HG02642 (cell line): ENCODE measurements at regions not wholly inside any gene's neighbourhood (a gene's known extent, or its start where the extent isn't known, plus 50 kb on each side); places are given as distances from the start of the nearest gene placed in this dataset.

Experiments
- ATAC-seq: cut with Tn5 transposase; IDR thresholded peaks from one replicate; pipeline ENCODE4 v1.9.1; 2021; ENCODE audit warnings: mild to moderate bottlenecking; ENCODE audit not compliant: unreplicated experiment, poor library complexity

GRCh38 chr2:139217641-139218040 lies 437.5 kb upstream of the NXPH2 start:
- no peak for ATAC-seq

GRCh38 chr2:139216435-139216834 lies 436.2 kb upstream of the NXPH2 start:
- ATAC-seq, result no peak

GRCh38 chr2:139214801-139215200 lies 434.6 kb upstream of the NXPH2 start:
- ATAC-seq, result no peak

- ATAC-seq, result no peak
These were observed 429.4 kb upstream of the NXPH2 start for GRCh38 chr2:139209586-139209985.

GRCh38 chr2:139201516-139201915 lies 421.3 kb upstream of the NXPH2 start:
- ATAC-seq, result no peak

- no peak for ATAC-seq
These were observed 416.6 kb upstream of the NXPH2 start for GRCh38 chr2:139196754-139197153.

- ATAC-seq, result no peak
These were observed 414.4 kb upstream of the NXPH2 start for GRCh38 chr2:139194546-139194945.

GRCh38 chr2:139177041-139177440 lies 396.9 kb upstream of the NXPH2 start:
- ATAC-seq, result no peak

- no peak for ATAC-seq
These were observed 395.3 kb upstream of the NXPH2 start for GRCh38 chr2:139175510-139175909.

- ATAC-seq, result no peak
These were observed 390.2 kb upstream of the NXPH2 start for GRCh38 chr2:139170406-139170805.

- ATAC-seq, result no peak
These were observed 385.4 kb upstream of the NXPH2 start for GRCh38 chr2:139165601-139166000.

- no peak for ATAC-seq
These were observed 384.9 kb upstream of the NXPH2 start for GRCh38 chr2:139165041-139165440.

GRCh38 chr2:139162957-139163356 lies 382.8 kb upstream of the NXPH2 start:
- no peak for ATAC-seq

GRCh38 chr2:139162456-139162855 lies 382.3 kb upstream of the NXPH2 start:
- ATAC-seq, result no peak

- ATAC-seq, result no peak
These were observed 380.6 kb upstream of the NXPH2 start for GRCh38 chr2:139160836-139161235.

GRCh38 chr2:139159177-139159576 lies 379.0 kb upstream of the NXPH2 start:
- ATAC-seq, result no peak

- no peak for ATAC-seq
These were observed 376.5 kb upstream of the NXPH2 start for GRCh38 chr2:139156730-139157129.

GRCh38 chr2:139155991-139156390 lies 375.8 kb upstream of the NXPH2 start:
- ATAC-seq, result no peak

- no peak for ATAC-seq
These were observed 362.2 kb upstream of the NXPH2 start for GRCh38 chr2:139142252-139142880.

- ATAC-seq, result no peak
These were observed 344.1 kb upstream of the NXPH2 start for GRCh38 chr2:139124271-139124670.

GRCh38 chr2:139123795-139124194 lies 343.6 kb upstream of the NXPH2 start:
- ATAC-seq, result no peak

- ATAC-seq, result no peak
These were observed 342.5 kb upstream of the NXPH2 start for GRCh38 chr2:139122711-139123158.

- ATAC-seq, result no peak
These were observed 319.5 kb upstream of the NXPH2 start for GRCh38 chr2:139099721-139100120.
